GM08714 (cell line): ENCODE measurements at regions not wholly inside any gene's neighbourhood (a gene's known extent, or its start where the extent isn't known, plus 50 kb on each side); places are given as distances from the start of the nearest gene placed in this dataset.

Source experiments
- H3K4me3 ChIP-seq: fragments of 200-500 bp; sonication (Bioruptor generic); 2 replicates; pipeline ENCODE4 v1.5.1; 2014; ENCODE audit warnings: mild to moderate bottlenecking, low read length, inconsistent platforms
- ZNF274 ChIP-seq: IDR thresholded peaks from 2 replicates; pipeline ENCODE4 v1.6.1; 2012; ENCODE audit warnings: mild to moderate bottlenecking, low read depth, low read length

GRCh38 chr2:64258566-64258965, 114.3 kb upstream of the PELI1 start:
- no peak overlapping the region for H3K4me3 ChIP-seq
- TF ChIP-seq ZNF274: no peak

- no peak for TF ChIP-seq ZNF274
- H3K4me3 ChIP-seq: no peak overlapping the region
These were observed 115.1 kb upstream of the PELI1 start for GRCh38 chr2:64259312-64259711.

- no peak overlapping the region for H3K4me3 ChIP-seq
- TF ChIP-seq ZNF274: no peak
These were observed 116.0 kb upstream of the PELI1 start for GRCh38 chr2:64260093-64260803.

- no peak for TF ChIP-seq ZNF274
- H3K4me3 ChIP-seq: no peak overlapping the region; the same call in 1 of the 2 replicates
These were observed 116.6 kb upstream of the PELI1 start for GRCh38 chr2:64260817-64261216.

GRCh38 chr2:64262071-64262470, 117.9 kb upstream of the PELI1 start:
- H3K4me3 ChIP-seq: no peak overlapping the region
- no peak for TF ChIP-seq ZNF274

GRCh38 chr2:64262816-64263215, 118.6 kb upstream of the PELI1 start:
- H3K4me3 ChIP-seq: no peak overlapping the region
- TF ChIP-seq ZNF274: no peak

- H3K4me3 ChIP-seq: no peak overlapping the region
- TF ChIP-seq ZNF274: no peak
These were observed 119.1 kb upstream of the PELI1 start for GRCh38 chr2:64263315-64263714.

GRCh38 chr2:64267699-64268098, 123.5 kb upstream of the PELI1 start:
- no peak for TF ChIP-seq ZNF274
- no peak overlapping the region for H3K4me3 ChIP-seq

GRCh38 chr2:64268330-64269048, 124.3 kb upstream of the PELI1 start:
- H3K4me3 ChIP-seq: no peak overlapping the region
- TF ChIP-seq ZNF274: no peak

- TF ChIP-seq ZNF274: no peak
- no peak overlapping the region for H3K4me3 ChIP-seq
These were observed 129.5 kb upstream of the PELI1 start for GRCh38 chr2:64273524-64274398.

GRCh38 chr2:64274399-64275173, 130.4 kb upstream of the PELI1 start:
- H3K4me3 ChIP-seq: no peak overlapping the region
- no peak for TF ChIP-seq ZNF274

- TF ChIP-seq ZNF274: no peak
- no peak overlapping the region for H3K4me3 ChIP-seq
These were observed 130.9 kb upstream of the PELI1 start for GRCh38 chr2:64275174-64275466.

GRCh38 chr2:64276417-64277095, 132.3 kb upstream of the PELI1 start:
- no peak for TF ChIP-seq ZNF274

More at GRCh38 chr2:64276417-64277095, 132.3 kb upstream of the PELI1 start:
- H3K4me3 ChIP-seq: no peak overlapping the region
